Subcutaneous abdominal adipose tissue (tissue), 5 donors: ENCODE measurements at regions not wholly inside any gene's neighbourhood (a gene's known extent, or its start where the extent isn't known, plus 50 kb on each side); places are given as distances from the start of the nearest gene placed in this dataset.

Experiments
- H3K27ac ChIP-seq: one replicate; pipeline ENCODE4 v1.7.0; 2013; ENCODE audit warnings: low read depth, mild to moderate bottlenecking, inconsistent platforms, low read length, moderate library complexity
- H3K27me3 ChIP-seq, 5 donors: one replicate each; pipeline ENCODE4 v1.7.0; 2013; ENCODE audit warnings: low read length in 5 of 5, inconsistent platforms in 1 of 5; ENCODE audit not compliant: control insufficient read depth in 5 of 5, insufficient read depth in 4 of 5
- H3K36me3 ChIP-seq, 5 donors: one replicate each; pipeline ENCODE4 v1.7.0; 2013; ENCODE audit warnings: low read length in 5 of 5; ENCODE audit not compliant: control insufficient read depth in 5 of 5, insufficient read depth in 5 of 5
- H3K4me1 ChIP-seq, 5 donors: one replicate each; pipeline ENCODE4 v1.7.0; 2013; ENCODE audit warnings: low read length in 5 of 5, mild to moderate bottlenecking in 3 of 5, moderate library complexity in 1 of 5; ENCODE audit not compliant: control insufficient read depth in 5 of 5, insufficient read depth in 5 of 5
- H3K4me3 ChIP-seq, 5 donors: one replicate each; pipeline ENCODE4 v1.7.0; 2013; ENCODE audit warnings: low read length in 5 of 5, low read depth in 1 of 5
- H3K9ac ChIP-seq, 5 donors: one replicate each; pipeline ENCODE4 v1.7.0; 2013; ENCODE audit warnings: low read length in 5 of 5, mild to moderate bottlenecking in 4 of 5, moderate library complexity in 3 of 5
- H3K9me3 ChIP-seq, 5 donors: one replicate each; pipeline ENCODE4 v1.7.0; 2013; ENCODE audit warnings: low read length in 5 of 5; ENCODE audit not compliant: control insufficient read depth in 5 of 5
- donor health status: healthy.
- donor health status: healthy.
- donor health status: healthy.
- donor health status: healthy.
- donor health status: healthy.

DNA sequence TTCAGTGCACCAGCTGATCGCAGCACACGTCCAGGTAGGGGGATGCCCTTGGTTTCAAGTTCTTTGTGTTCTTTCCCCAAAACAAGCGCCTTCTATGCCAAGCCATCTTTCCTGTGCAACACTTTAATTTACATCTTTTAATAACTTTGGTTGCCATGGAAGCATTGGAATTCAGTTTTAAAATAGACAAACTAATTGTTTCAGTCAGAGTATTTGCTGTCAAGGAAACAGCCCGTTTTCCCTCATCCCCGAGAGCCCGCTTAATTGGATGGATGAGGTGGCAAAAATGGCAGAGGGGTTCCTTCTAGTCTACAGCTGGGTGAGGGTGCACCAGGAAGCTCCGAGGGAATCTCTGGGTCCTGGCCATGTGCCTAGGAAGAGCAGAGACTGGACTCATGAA is 793.7 kb upstream of the EEF2KMT start:
- no peaks in the 10 kb centered on the region for H3K4me1 ChIP-seq
- no peak overlapping the region for H3K4me3 ChIP-seq
- no peaks in the 10 kb centered on the region for H3K27me3 ChIP-seq
- H3K9me3 ChIP-seq = peaks cover 0 to 5% (median 0%) of the 10 kb centered on the region in 5 donors
- no peak overlapping the region for H3K9ac ChIP-seq
- H3K36me3 ChIP-seq = no peaks in the 10 kb centered on the region
- H3K27ac ChIP-seq = no peak overlapping the region

DNA sequence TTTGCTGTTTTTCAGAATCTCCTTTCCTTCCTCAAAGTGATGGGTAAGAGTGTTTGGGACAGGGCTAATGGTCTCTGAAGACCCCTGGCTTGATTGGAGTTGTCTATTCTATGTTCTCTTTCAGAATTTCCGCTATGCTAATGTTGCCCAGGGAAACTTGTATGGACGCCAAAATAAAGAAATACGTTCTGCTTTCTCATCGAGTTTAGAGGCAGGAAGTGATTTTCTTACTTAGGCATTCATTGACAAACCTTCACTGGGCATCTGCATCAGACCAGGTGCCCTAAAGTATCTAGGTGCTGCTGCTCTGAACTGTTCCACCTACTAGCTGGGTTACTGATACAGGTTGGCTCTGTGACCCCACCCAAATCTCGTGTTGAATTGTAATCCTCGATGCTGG is 787.9 kb upstream of the EEF2KMT start:
- H3K9ac ChIP-seq = no peak overlapping the region
- no peaks in the 10 kb centered on the region for H3K4me1 ChIP-seq
- H3K36me3 ChIP-seq = no peaks in the 10 kb centered on the region
- peaks cover 0 to 3% (median 0%) of the 10 kb centered on the region in 5 donors for H3K9me3 ChIP-seq
- no peak overlapping the region for H3K27ac ChIP-seq
- H3K4me3 ChIP-seq = no peak overlapping the region
- peaks cover 0 to 5% (median 0%) of the 10 kb centered on the region in 5 donors for H3K27me3 ChIP-seq

DNA sequence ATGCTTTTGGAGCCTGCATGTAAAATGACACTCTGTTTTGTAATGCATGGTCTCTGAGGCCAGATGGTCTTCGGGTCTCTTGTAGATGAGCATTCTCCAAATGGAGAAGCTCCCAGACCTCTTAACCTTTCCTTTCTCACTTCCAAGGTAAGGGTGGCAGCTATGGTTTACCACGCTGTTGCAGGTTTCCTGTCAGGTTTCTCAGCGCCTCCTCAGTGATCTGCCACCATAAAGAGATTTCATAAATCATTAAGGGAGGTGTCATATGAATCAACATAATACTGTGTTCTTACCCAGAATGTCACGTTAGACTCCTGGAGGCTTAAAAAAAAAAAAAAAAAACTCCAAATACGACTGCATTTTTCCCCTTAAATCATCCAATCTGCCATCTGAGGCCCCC is 787.4 kb upstream of the EEF2KMT start:
- Histone ChIP-seq H3K27ac (no peak overlapping the region), H3K9me3 (peaks cover 0 to 3% (median 0%) of the 10 kb centered on the region in 5 donors), H3K27me3 (peaks cover 0 to 5% (median 0%) of the 10 kb centered on the region in 5 donors), H3K4me3 (no peak overlapping the region), H3K9ac (no peak overlapping the region), H3K4me1 (no peaks in the 10 kb centered on the region), H3K36me3 (no peaks in the 10 kb centered on the region)

DNA sequence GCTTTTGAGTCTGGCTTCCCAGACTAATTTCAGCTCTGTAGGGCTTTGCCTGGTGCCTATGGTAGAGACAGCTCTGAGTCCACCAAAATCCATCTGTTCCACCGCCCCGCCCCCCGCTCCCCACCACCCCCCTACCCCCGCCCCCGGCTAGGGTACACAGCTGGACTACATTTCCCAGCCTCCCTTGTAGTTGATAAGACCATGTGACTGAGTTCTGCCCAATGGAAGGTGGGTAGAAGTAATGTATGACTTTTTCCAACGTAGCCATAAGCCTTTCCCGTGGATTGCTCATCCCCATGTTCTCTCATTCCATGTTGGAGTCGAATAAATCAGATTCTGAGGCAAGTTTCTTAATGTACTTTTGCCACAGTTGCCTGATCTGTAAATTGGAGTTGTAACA is 786.7 kb upstream of the EEF2KMT start:
- Histone ChIP-seq H3K27ac (no peak overlapping the region), H3K4me1 (no peaks in the 10 kb centered on the region), H3K9me3 (peaks cover 0 to 3% (median 0%) of the 10 kb centered on the region in 5 donors), H3K36me3 (no peaks in the 10 kb centered on the region), H3K4me3 (no peak overlapping the region), H3K9ac (no peak overlapping the region), H3K27me3 (peaks cover 0 to 5% (median 0%) of the 10 kb centered on the region in 5 donors)

DNA sequence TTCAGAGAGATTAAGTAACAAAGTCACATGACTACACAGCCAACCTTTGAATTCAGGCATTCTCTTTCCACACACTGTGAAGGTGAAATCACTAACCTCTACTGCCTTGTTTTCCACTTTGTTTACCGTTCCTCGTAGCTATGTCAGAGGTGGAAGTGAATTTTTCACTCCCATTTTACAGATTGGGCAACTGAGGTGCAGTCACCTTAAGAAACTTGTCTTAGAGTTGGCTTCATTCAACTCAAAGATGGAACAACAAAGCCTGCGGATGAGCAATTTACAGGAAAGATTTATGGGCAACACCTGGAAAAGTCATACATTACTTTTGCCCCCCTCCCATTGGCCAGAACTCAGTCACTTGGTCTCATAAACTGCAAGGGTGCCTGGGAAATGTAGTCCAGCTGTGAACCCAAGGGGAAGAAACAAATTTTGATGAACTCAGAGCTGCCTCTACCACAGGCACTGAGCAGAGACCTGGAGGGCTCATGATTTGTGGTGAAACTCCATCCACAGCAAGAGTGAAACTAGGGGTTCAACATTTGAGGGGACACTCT is 784.6 kb upstream of the EEF2KMT start:
- Histone ChIP-seq H3K27ac (no peak overlapping the region), H3K4me1 (no peaks in the 10 kb centered on the region), H3K27me3 (peaks cover 0 to 5% (median 0%) of the 10 kb centered on the region in 5 donors), H3K36me3 (no peaks in the 10 kb centered on the region), H3K9me3 (peaks cover 0 to 3% (median 0%) of the 10 kb centered on the region in 5 donors), H3K9ac (no peak overlapping the region), H3K4me3 (no peak overlapping the region)

DNA sequence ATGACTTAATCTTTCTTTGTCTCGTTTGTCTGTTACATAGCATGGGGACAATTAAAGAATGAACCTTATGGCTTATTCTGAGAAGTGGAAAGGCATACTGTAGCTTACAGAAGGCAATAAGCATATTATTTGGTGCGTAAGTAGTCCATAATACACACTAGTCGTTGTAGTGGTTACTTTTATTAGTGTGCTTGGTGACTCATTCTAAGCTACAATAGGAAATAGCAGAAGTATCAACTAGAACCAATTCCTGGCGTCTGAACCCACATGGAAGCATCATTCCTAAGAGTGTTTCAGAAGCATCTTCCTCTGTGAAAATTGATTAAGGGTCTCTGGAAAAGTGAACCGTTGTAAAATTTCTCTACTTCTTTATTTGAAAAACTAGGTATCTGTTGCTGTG is 777.8 kb upstream of the EEF2KMT start:
- no peaks in the 10 kb centered on the region for H3K9me3 ChIP-seq
- H3K27ac ChIP-seq = no peak overlapping the region
- no peak overlapping the region for H3K4me3 ChIP-seq
- H3K36me3 ChIP-seq = no peaks in the 10 kb centered on the region
- H3K9ac ChIP-seq = no peak overlapping the region
- H3K27me3 ChIP-seq = no peaks in the 10 kb centered on the region
- H3K4me1 ChIP-seq = no peaks in the 10 kb centered on the region

DNA sequence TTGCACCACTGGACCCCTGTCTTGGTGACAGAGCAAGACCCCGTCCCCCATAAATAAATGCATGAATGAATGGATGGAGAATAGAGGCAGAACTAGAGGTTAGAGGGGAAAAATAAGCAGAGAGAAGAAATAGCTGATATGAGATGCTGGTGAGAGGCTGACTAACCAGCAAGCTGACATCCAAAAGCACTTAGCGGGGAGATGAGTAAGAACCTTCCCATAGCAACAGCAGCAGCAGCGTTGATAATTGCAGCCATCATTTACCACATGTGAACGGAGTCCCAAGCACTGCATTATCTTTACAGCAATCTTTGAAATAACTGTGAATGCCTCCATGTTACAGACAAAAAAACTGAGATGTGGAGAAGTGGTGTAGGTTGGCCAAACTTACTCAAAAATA is 777.3 kb upstream of the EEF2KMT start:
- H3K4me1 ChIP-seq = no peaks in the 10 kb centered on the region
- no peak overlapping the region for H3K9ac ChIP-seq
- H3K36me3 ChIP-seq = no peaks in the 10 kb centered on the region
- no peaks in the 10 kb centered on the region for H3K9me3 ChIP-seq
- no peak overlapping the region for H3K27ac ChIP-seq
- no peaks in the 10 kb centered on the region for H3K27me3 ChIP-seq
- H3K4me3 ChIP-seq = no peak overlapping the region

DNA sequence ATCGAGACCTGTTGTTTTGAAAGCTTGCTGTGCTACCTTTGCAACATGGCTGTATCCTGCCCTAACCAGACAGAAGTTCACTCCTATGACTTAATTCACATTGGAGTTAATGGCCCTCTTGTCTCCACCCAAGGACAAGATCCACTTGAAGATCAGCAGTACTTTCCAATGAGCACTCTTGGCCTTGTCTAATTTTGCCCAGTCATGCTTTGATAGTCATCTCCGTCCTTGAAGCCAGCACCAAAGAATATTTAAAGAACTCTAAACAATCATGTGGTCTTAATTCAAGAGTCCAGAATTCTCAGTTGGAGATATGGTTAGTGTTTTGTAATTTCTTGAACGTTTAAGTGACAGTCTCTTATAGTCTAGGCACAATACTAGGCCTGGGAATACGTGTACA is 775.6 kb upstream of the EEF2KMT start:
- Histone ChIP-seq H3K4me3 (no peak overlapping the region), H3K4me1 (no peaks in the 10 kb centered on the region), H3K9me3 (no peaks in the 10 kb centered on the region)

DNA sequence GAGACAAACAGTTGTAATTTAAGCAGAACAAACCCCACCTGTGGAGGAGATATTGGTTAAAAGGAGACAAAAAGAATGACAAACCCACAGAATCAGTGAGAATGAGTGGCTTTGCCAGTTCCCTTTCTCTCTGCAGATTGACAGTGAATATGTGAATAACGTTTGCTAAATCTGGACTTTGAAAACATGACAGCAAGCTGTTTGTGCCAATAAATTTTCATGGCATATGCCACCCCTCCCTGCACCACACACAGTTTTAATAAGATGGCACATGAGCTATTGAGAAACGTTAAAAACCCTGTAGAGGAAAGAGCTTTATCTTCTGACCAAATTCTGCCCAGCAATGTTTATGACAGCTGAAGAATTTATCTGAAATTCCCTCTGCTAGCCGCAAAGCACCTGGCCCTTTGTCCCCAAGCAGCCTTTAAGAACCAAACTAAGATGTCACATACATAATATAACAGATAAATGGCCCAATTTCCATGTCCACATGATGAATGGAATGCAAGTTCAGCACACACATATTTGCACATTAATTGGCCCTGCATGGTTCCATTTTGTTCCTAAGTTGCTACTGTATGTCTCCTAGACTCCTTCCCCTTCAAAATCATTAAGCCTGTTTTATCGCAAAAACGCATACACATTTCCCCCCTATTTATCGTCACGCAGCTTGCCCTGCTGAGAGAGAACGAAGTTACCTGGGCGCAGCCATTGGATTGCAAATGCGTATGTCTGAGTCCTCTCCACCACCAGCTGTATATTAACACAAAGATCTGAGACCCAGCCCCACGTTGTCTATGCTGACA is 773.5 kb upstream of the EEF2KMT start:
- Histone ChIP-seq H3K4me1 (no peaks in the 10 kb centered on the region), H3K9ac (no peak overlapping the region)

More for the DNA sequence above, 775.6 kb upstream of the EEF2KMT start:
- Histone ChIP-seq H3K9ac (no peak overlapping the region), H3K27ac (no peak overlapping the region), H3K36me3 (no peaks in the 10 kb centered on the region), H3K27me3 (no peaks in the 10 kb centered on the region)

DNA sequence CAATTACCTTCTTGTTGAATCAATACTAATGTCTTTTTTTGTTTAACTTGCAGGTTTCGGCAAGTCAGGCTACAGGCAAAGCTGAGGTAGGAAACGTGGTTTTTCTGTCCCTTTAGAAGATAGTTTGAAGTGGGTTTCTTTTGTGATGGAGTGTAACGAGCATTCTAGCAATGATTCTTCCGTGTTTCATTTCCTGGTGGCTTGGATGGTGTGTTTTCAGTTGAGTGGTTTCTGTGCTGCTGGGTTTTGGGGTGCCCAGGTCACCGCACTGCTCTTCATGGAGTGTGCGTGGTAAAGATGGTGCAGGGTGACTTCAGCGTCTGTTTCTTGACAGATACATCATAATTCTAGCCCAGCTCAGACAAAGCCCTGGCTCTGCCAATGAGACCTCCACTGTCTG is 769.7 kb upstream of the EEF2KMT start:
- peaks cover 0 to 7% (median 0%) of the 10 kb centered on the region in 5 donors for H3K9me3 ChIP-seq
- no peak overlapping the region for H3K9ac ChIP-seq
- no peaks in the 10 kb centered on the region for H3K36me3 ChIP-seq
- peaks cover 0 to under 1% (median 0%) of the 10 kb centered on the region in 5 donors for H3K27me3 ChIP-seq
- no peak overlapping the region for H3K27ac ChIP-seq
- no peaks in the 10 kb centered on the region for H3K4me1 ChIP-seq
- no peak overlapping the region for H3K4me3 ChIP-seq

More for the DNA sequence above, 773.5 kb upstream of the EEF2KMT start:
- Histone ChIP-seq H3K9me3 (peaks cover 0 to 3% (median 0%) of the 10 kb centered on the region in 5 donors), H3K27me3 (no peaks in the 10 kb centered on the region), H3K4me3 (no peak overlapping the region), H3K27ac (no peak overlapping the region), H3K36me3 (no peaks in the 10 kb centered on the region)
